SHP77 (cell line): ENCODE measurements at regions not wholly inside any gene's neighbourhood (a gene's known extent, or its start where the extent isn't known, plus 50 kb on each side); places are given as distances from the start of the nearest gene placed in this dataset.
A peak's percentile ranks its signal among the peaks of the same experiment; 100 is the strongest.

Experiments used
- DNase-seq, 2 experiments: peaks; one replicate each; lab custom pipeline; 2025; lab: John Stamatoyannopoulos, UW

GRCh38 chr21:20522611-20523010 lies 475.6 kb upstream of the NCAM2 start:
- no peak for DNase-seq

DNA sequence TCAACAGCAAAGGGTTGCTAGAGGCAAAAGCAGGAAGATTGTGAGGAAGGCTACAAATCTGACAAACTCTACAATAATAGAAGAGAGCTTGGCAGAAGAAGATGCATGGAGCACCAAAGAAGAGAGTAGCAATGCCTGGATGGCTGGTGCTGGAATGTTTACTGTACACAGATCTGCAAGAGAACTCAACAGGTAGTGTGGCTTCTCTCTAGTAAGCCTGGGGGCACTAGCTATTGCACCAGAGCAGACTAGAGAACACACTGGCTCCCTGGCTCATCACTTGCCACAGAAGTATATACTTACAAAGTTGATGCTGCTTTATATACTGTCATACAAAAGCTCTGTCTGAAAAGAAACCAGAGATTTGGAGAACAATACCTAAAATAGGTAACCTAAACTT lies 475.0 kb upstream of the NCAM2 start:
- DNase-seq: no peak

- no peak for DNase-seq
Observed at GRCh38 chr21:20527731-20528460, 470.3 kb upstream of the NCAM2 start.

GRCh38 chr21:20537130-20537529 lies 461.1 kb upstream of the NCAM2 start:
- DNase-seq: no peak

DNA sequence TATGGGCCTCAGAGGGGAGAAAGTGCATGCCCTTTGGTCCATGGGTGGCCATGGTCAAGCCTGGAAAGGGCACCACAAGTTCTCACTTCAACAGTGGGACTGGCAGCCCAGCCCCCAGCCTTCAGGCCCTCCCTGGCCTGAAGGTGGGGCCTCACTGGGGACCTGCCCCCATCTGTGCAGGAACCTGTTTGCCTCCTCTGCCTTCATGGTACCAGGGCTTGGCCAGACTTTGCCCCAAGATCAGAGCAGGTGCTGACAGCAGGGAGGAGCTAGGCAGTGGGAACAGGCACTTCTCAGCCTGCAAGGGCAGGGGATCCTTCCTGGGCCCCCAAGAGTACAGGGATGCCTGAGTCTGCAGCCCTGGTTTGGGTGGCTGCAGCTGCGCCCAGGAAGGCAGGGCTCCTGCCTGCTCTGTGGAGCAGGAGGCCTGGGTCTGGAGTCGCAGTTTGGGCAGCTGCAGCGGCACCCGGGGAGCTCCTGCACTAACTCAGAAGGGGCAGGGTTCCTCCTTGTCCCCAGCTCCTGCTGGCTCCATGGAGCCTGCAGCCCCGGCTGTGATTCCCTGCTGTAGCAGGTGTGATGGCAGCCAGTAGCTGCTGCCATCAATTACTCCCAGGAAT lies 460.1 kb upstream of the NCAM2 start:
- DNase-seq: no peak

DNA sequence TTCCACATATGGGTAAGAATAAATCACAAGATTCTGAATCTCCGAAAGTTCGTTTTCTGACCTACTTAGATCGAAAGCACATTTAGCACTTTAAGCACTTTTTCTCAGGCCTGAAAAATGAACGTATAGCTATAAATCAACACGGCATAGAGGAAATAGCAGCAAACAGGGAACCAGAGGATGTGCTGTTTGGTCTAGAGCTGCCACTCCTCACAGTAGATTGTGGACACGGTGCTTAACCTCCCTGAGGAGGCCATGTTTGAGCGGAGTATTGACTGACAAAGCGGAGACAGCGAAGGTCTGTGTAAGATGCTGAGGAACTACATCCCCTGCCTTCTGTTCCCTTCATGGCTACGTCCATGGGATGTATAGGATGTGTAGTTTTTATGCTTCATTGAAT lies 452.8 kb upstream of the NCAM2 start:
- no peak for DNase-seq

GRCh38 chr21:20551939-20552338 lies 446.3 kb upstream of the NCAM2 start:
- no peak for DNase-seq

DNA sequence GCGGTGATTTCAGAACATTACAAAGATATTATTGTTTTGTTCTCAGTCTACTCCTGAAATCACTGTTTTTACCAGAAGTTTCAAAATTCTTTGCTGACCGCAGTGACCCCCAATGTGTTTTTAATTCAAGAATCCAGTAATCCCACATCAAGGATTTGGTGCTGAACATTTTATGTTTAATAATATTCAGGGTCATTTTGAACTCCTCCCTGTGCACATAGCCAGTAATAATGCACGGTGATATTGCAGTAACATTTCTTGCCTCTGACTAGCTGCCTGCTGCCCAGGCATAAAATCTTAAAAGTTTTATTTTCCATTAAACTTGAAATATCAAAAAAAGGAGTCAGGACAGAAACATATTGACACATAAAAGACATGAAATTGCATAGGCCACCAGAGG lies 443.4 kb upstream of the NCAM2 start:
- no peak for DNase-seq

- DNase-seq: no peak
Observed at GRCh38 chr21:20570824-20571232, 427.4 kb upstream of the NCAM2 start.

DNA sequence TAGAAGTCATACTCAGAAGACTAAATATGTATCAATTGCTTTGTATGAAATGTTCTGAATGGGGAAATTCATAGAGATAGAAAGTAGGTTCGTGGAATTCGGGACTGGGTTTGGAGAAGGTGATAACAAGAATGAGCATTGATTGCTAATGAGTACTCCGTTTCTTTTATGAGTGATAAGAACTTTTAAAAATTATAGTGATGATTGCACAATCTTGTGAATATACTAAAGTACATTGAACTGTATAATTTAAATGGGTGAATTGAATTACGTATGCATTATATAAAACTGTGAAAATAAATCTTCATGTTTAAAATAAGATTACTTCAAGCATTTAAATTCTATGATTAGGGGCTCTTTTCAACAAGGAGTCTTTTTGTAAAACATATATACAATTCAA lies 425.6 kb upstream of the NCAM2 start:
- no peak for DNase-seq

DNA sequence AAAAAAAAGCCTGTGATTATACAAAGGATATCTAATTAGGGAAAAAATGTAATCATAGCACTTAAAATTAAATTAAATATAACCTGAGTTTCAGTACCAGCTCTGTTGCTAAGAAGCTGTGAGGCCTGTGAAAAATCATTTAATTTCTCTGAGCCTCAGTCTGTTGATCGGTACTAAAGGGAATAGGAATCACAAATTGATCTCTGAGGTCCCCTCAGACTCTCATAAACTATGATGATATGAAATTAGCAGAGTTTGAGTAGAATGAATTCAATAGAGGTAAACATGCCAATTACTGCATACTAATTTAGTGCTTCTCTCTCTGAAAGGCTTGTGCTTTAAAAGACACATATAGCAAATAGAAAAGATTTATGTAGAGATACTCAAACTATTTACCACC lies 416.8 kb upstream of the NCAM2 start:
- no peak for DNase-seq

DNA sequence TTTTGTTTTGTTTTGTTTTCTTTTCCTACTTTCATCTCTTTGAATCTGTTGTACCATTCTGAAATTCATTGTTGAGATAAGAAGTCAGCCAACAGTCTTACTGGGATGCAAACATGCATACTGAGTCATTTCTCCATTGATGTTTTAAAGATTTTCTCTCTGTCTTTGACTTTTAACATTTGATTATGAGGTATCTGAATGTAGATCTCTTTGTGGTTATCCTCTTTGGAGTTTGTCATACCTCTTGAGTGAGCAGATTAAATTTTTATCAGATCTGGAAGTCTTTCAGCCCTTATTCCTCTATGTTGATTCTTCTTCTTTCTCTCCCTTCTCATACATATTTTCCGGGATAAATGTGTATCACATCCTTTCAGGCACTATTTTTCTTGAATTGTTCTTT lies 406.9 kb upstream of the NCAM2 start:
- DNase-seq: no peak

GRCh38 chr21:20592463-20592862 lies 405.7 kb upstream of the NCAM2 start:
- DNase-seq: no peak

DNA sequence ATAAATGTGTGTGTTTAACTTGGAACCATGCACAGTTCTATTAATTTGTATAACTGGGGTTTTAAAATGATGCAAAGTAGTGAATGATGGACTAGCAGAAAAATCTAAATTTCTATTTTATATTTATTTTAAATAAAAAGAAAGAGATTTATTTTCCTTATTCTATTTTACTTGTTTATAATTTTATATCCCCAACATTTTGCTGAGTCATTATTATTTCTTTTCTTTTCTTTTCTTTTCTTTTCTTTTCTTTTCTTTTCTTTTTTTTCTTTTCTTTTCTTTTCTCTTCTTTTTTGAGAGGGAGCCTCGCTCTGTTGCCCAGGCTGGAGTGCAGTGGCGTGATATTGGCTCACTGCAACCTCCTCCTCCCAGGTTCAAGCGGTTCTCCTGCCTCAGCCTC lies 395.0 kb upstream of the NCAM2 start:
- DNase-seq: no peak

GRCh38 chr21:20611008-20611407 lies 387.2 kb upstream of the NCAM2 start:
- DNase-seq: no peak

DNA sequence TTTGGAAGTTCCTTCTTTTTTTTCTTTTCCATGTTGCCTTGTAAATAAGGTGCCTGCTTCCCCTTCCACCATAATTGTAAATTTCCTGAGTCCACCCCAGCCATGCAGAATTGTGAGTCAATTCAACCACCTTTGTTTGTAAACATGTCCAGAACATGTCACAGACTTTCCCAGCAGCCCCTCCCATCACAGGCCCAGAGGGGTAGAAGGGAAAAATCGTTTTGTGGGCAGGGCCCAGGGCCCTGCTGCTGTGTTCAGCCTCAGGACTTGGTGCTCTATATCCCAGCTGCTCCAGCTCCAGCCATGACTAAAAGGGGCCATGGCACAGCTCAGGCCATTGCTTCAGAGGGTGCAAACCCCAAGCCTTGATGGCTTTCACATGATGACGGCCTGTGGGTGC lies 384.6 kb upstream of the NCAM2 start:
- no peak for DNase-seq

DNA sequence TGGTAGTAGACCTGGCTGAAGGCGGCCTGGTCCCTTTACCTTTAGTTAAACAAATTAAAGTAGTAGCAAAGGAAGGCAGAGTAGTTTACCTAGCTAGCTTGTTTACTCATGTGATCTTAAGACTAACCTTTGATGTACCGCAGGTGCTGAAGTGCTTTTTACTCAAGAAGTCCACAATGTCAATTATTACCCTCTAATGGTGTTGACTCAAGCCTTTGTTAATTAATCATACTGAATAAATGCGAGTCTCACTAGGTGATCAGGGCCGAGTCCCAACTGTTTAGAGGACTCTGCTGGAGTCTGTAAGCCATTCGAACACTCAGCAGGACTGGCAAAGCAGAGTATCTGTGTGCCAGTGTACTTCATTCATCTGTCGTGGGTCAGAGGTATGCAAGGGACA lies 381.1 kb upstream of the NCAM2 start:
- peak in 1 of 2 experiments; percentile 3 for DNase-seq

DNA sequence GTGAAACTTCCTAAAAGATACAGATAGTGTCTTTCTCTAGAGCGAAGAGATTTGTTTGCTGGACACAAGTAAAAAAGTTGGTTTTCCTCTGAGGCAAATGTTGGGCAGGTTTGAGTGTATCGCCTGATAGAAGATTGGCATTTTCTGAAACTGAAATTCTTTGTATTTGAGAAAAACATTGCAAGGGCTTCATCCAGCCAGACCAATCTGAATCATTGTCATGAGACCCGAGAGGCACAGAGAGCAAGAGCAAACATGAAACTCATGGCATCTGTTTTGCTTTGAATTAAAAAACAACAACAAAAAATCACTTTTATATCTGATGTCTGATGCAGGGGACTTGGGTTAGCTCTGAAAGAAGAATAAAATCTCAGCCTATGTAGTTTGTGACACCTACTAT lies 379.3 kb upstream of the NCAM2 start:
- DNase-seq: no peak

GRCh38 chr21:20627594-20627993 lies 370.6 kb upstream of the NCAM2 start:
- DNase-seq: no peak

DNA sequence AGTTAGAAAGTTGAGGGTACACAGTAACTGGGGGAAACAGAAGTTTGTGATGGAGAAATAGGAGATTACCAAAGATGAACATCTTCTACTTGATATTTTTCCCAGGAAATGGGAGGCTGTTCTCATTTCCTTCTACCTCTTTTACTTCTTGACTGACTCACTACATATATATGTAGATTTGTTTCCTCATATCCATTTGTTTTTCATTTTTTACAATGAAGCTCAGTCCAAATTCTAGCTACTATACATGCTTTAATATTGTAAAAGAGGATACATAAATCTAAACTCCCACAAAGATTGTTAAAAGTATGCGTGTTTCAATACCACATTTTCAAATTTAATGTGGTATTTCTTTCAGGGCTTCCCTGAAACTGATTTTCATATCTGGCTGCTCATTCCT lies 366.6 kb upstream of the NCAM2 start:
- DNase-seq: no peak

GRCh38 chr21:20639026-20639425 lies 359.2 kb upstream of the NCAM2 start:
- DNase-seq: no peak

- no peak for DNase-seq
Observed at GRCh38 chr21:20641241-20641640, 357.0 kb upstream of the NCAM2 start.

- no peak for DNase-seq
Observed at GRCh38 chr21:20642681-20643080, 355.5 kb upstream of the NCAM2 start.

DNA sequence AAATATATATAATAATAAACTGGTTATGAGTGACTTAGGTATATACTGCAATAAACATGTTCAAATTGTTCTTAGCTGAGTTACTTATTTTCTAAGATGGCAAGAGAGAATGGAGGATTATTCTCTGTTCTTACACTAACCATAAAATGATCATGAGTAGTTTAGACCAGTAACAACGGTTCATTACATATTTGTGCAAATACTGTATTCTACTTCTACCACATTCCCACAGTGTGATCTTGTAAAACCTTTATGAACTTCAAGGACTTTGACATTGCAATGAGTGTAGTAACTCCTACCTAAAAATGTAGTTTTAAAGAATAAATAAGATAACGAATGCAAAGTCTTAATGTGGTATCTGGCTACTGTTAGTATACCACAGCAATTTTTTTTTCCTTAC lies 353.7 kb upstream of the NCAM2 start:
- no peak for DNase-seq
